GM19239 (cell line): ENCODE measurements at regions not wholly inside any gene's neighbourhood (a gene's known extent, or its start where the extent isn't known, plus 50 kb on each side); places are given as distances from the start of the nearest gene placed in this dataset.

Experiments used
- DNase-seq: peaks from one replicate; pipeline ENCODE4 v3.0.0; 2011; ENCODE audit warnings: low spot score; ENCODE audit not compliant: insufficient read length
- FAIRE-seq: peaks from 2 replicates; lab custom pipeline; 2011; peaks lifted over from hg19 to GRCh38; lab: Jason Lieb, UNC

GRCh38 chr2:156110890-156111289 lies 221.6 kb downstream of the NR4A2 start:
- DNase-seq (no peak), FAIRE-seq (no peak)

GRCh38 chr2:156099382-156099781 lies 233.1 kb downstream of the NR4A2 start:
- FAIRE-seq (no peak), DNase-seq (no peak)

- DNase-seq: no peak
- no peak for FAIRE-seq
These were observed 234.0 kb downstream of the NR4A2 start for GRCh38 chr2:156098506-156098905.

GRCh38 chr2:156088587-156088986 lies 243.9 kb downstream of the NR4A2 start:
- DNase-seq (no peak), FAIRE-seq (no peak)

GRCh38 chr2:156087875-156088274 lies 244.6 kb downstream of the NR4A2 start:
- no peak for DNase-seq
- no peak for FAIRE-seq

- DNase-seq (no peak), FAIRE-seq (no peak)
These were observed 248.6 kb downstream of the NR4A2 start for GRCh38 chr2:156083763-156084493.

GRCh38 chr2:156079845-156080244 lies 252.7 kb downstream of the NR4A2 start:
- no peak for DNase-seq
- no peak for FAIRE-seq

- no peak for DNase-seq
- FAIRE-seq: no peak
These were observed 255.3 kb downstream of the NR4A2 start for GRCh38 chr2:156077041-156077742.

- DNase-seq (no peak), FAIRE-seq (no peak)
These were observed 266.6 kb downstream of the NR4A2 start for GRCh38 chr2:156065912-156066311.

- DNase-seq (no peak), FAIRE-seq (no peak)
These were observed 268.0 kb downstream of the NR4A2 start for GRCh38 chr2:156064540-156064939.

- no peak for FAIRE-seq
These were observed 274.9 kb downstream of the NR4A2 start for GRCh38 chr2:156057647-156058046.

GRCh38 chr2:156054983-156055382 lies 277.5 kb downstream of the NR4A2 start:
- FAIRE-seq (no peak), DNase-seq (no peak)

More at GRCh38 chr2:156057647-156058046, 274.9 kb downstream of the NR4A2 start:
- no peak for DNase-seq

- DNase-seq: no peak
- no peak for FAIRE-seq
These were observed 285.6 kb downstream of the NR4A2 start for GRCh38 chr2:156046900-156047299.

GRCh38 chr2:156042895-156043294 lies 289.6 kb downstream of the NR4A2 start:
- DNase-seq: no peak

GRCh38 chr2:156038021-156038420 lies 294.5 kb downstream of the NR4A2 start:
- FAIRE-seq (no peak), DNase-seq (no peak)

More at GRCh38 chr2:156042895-156043294, 289.6 kb downstream of the NR4A2 start:
- FAIRE-seq: no peak

GRCh38 chr2:156037482-156037881 lies 295.0 kb downstream of the NR4A2 start:
- DNase-seq: no peak
- FAIRE-seq: no peak

- DNase-seq: no peak
- FAIRE-seq: no peak
These were observed 301.4 kb downstream of the NR4A2 start for GRCh38 chr2:156031121-156031520.

- DNase-seq: no peak
- no peak for FAIRE-seq
These were observed 309.2 kb downstream of the NR4A2 start for GRCh38 chr2:156023229-156023869.

GRCh38 chr2:156021146-156022040 lies 311.1 kb downstream of the NR4A2 start:
- FAIRE-seq: no peak
- no peak for DNase-seq

- DNase-seq: no peak
- FAIRE-seq: no peak
These were observed 313.2 kb downstream of the NR4A2 start for GRCh38 chr2:156019341-156019740.
